ENCODE measurements at regions not wholly inside any gene's neighbourhood (a gene's known extent, or its start where the extent isn't known, plus 50 kb on each side); places are given as distances from the start of the nearest gene placed in this dataset.
A peak's percentile ranks its signal among the peaks of the same experiment; 100 is the strongest.

DNA sequence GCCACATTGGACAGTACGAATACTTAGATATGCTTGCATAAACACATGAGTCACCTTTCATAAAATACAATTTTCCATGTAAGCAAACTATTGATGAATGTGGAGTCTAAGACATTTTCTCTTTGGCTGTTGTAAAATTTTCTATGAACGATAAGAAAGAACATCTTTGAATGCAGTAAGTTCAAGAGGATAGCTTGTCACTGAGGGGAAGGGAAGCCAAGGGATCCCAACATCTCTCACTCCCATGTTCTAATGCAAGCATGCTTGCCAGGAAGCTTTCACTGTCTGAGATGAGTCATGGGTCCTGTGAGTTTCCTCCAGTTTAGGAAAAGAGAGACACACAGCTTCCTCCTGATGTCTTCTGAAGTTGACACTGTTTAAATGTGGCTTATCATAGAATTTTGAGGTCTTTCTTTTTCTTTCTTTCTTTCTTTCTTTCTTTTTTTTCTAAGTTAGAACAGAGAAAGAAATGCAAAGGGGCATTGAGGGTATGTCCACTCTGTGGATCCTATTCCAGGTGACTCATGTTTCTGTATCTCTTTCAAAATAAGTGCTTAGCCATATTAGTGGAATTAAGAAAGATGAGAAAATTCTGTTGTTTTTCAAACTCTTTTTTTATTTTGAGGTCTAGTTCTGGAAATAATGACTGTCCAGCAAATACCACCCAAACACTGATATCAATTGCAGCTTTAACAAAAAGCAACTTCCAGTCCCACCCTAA, 146.6 kb downstream of the RDH14 start:
- no peaks in the 10 kb centered on the region for H3K4me1 ChIP-seq
- H3K27me3 ChIP-seq = no peaks in the 10 kb centered on the region
- intact Hi-C loops (cut with DNase I) = no loop called here
- no peak overlapping the region for H3K27ac ChIP-seq
- WGBS, 2 donors = 37 to 41% methylated on average over 2 of the region's 2 CpGs
- no peaks in the 10 kb centered on the region for H3K9me3 ChIP-seq
- H3K4me3 ChIP-seq = no peak overlapping the region
- TF ChIP-seq, protein P1, sequence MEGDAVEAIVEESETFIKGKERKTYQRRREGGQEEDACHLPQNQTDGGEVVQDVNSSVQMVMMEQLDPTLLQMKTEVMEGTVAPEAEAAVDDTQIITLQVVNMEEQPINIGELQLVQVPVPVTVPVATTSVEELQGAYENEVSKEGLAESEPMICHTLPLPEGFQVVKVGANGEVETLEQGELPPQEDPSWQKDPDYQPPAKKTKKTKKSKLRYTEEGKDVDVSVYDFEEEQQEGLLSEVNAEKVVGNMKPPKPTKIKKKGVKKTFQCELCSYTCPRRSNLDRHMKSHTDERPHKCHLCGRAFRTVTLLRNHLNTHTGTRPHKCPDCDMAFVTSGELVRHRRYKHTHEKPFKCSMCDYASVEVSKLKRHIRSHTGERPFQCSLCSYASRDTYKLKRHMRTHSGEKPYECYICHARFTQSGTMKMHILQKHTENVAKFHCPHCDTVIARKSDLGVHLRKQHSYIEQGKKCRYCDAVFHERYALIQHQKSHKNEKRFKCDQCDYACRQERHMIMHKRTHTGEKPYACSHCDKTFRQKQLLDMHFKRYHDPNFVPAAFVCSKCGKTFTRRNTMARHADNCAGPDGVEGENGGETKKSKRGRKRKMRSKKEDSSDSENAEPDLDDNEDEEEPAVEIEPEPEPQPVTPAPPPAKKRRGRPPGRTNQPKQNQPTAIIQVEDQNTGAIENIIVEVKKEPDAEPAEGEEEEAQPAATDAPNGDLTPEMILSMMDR (IDR thresholded peaks at IDR 0.05) = no peak
- TF ChIP-seq POLR2A (IDR thresholded peaks at IDR 0.05) = no peak
- no peak for ATAC-seq
- no peaks in the 10 kb centered on the region for H3K36me3 ChIP-seq (replicated peaks in 1 of 2; ENCODE audit: insufficient read depth in 1 of 2, low read depth in 2 of 2)
- peak in 1 of 4 donors; percentile 27 for DNase-seq

DNA sequence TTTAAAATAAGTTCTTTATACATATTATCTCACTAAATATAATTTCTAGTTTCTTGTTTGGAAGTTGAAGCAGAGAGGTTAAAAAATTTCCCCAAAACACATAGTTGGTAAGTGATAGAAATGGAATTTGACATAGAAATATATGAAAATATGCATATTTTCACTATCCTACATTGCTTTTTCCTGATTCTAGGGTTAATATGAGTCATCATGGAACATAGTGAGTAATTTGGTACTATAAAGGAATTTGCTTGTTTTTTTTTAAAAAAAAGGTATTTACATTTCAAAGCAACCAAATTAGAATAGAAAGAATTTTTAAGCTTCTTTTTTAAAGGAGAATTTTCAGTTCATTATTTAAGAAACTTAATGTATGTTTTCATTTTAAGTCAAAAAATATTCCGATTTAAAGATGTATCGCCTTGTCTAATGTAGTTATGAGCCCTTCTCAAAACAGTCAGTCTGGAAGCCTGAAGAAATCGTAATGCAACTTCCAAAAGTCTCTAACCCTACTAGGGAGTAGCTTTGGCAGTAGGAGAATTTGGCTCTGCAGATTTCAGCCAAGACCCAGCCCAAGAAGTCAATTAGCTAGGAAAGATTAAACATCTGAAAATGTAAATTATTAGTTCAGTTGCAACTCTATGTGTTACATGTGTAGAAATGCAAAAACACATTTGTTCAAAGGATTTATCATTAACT, 147.3 kb downstream of the RDH14 start:
- no peak overlapping the region for H3K27ac ChIP-seq
- intact Hi-C loops (cut with DNase I) = no loop called here
- H3K4me3 ChIP-seq = no peak overlapping the region
- TF ChIP-seq, protein P1 (IDR thresholded peaks at IDR 0.05) = no peak
- TF ChIP-seq POLR2A (IDR thresholded peaks at IDR 0.05) = no peak
- H3K36me3 ChIP-seq (replicated peaks in 1 of 2; ENCODE audit: insufficient read depth in 1 of 2, low read depth in 2 of 2) = no peaks in the 10 kb centered on the region
- H3K4me1 ChIP-seq = no peaks in the 10 kb centered on the region
- no peaks in the 10 kb centered on the region for H3K27me3 ChIP-seq
- no peak for DNase-seq
- WGBS, 2 donors = 76 to 80% methylated on average over 3 of the region's 3 CpGs
- no peaks in the 10 kb centered on the region for H3K9me3 ChIP-seq
- no peak for ATAC-seq

DNA sequence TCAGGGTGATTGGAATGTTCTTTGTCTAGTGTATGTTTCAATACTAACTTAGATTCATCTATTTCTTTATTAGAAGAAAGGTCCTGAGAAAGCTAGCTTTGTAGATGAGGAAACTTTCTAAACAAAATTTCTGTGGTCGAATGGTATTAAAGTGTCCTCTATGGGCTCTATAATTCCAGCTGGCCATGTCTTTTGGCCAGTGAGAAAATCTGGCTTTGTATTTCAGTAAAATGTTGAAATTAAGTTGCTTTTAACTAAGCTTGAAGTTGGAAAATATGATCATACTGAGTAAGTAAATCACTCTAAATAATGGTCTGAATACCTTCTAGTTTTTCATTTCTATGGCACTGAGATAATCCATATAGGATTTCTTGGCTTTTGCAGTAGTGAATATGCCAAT, 148.8 kb downstream of the RDH14 start:
- Histone ChIP-seq H3K36me3 (replicated peaks in 1 of 2; ENCODE audit: insufficient read depth in 1 of 2, low read depth in 2 of 2) (no peaks in the 10 kb centered on the region), H3K4me3 (no peak overlapping the region), H3K4me1 (no peaks in the 10 kb centered on the region), H3K9me3 (no peaks in the 10 kb centered on the region), H3K27me3 (no peaks in the 10 kb centered on the region), H3K27ac (no peak overlapping the region)
- 33 to 45% methylated on average over 1 of the region's 1 CpG for WGBS, 2 donors
- DNase-seq (no peak), ATAC-seq (no peak)
- intact Hi-C loops (cut with DNase I) = no loop called here
- TF ChIP-seq POLR2A (IDR thresholded peaks at IDR 0.05) = no peak
- TF ChIP-seq, protein P1 (IDR thresholded peaks at IDR 0.05) = no peak

DNA sequence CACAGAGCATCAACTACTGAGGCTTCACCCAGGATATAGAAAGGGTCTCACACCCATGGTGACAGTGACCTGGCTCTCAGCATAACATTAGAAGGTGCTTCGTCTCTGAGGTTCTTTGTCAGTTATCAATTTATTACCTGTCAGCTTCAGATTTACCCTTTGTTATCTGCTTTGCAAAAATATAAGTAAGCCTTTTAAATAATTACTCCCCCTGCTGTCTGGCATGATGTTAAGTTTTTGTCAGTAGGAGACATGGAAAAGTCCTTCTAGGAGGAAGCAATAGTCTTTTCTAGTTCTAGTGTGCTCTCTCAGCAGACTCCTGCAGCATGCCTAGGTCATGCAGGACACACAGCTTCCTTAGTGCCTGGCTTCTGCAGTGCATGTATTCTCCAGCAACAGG, 149.9 kb downstream of the RDH14 start:
- Histone ChIP-seq H3K4me1 (no peaks in the 10 kb centered on the region), H3K9me3 (no peaks in the 10 kb centered on the region), H3K27me3 (no peaks in the 10 kb centered on the region), H3K27ac (no peak overlapping the region), H3K36me3 (replicated peaks in 1 of 2; ENCODE audit: insufficient read depth in 1 of 2, low read depth in 2 of 2) (no peaks in the 10 kb centered on the region), H3K4me3 (no peak overlapping the region)
- WGBS, 2 donors = 43 to 50% methylated on average over 1 of the region's 1 CpG
- TF ChIP-seq, protein P1 (IDR thresholded peaks at IDR 0.05) = no peak
- TF ChIP-seq POLR2A (IDR thresholded peaks at IDR 0.05) = no peak
- intact Hi-C loops (cut with DNase I) = no loop called here
- no peak for DNase-seq
- ATAC-seq = no peak
